Activated CD8-positive, alpha-beta memory T cell treated with anti-CD3 and anti-CD28 coated beads, Interleukin-2, amount 50 U/mL, for 1 hour (primary cell): ENCODE measurements at regions not wholly inside any gene's neighbourhood (a gene's known extent, or its start where the extent isn't known, plus 50 kb on each side); places are given as distances from the start of the nearest gene placed in this dataset.

Experiments used
- DNase-seq: peaks from one replicate; pipeline ENCODE4 v3.0.0-alpha.2; 2020; ENCODE audit errors: extremely low read depth

DNA sequence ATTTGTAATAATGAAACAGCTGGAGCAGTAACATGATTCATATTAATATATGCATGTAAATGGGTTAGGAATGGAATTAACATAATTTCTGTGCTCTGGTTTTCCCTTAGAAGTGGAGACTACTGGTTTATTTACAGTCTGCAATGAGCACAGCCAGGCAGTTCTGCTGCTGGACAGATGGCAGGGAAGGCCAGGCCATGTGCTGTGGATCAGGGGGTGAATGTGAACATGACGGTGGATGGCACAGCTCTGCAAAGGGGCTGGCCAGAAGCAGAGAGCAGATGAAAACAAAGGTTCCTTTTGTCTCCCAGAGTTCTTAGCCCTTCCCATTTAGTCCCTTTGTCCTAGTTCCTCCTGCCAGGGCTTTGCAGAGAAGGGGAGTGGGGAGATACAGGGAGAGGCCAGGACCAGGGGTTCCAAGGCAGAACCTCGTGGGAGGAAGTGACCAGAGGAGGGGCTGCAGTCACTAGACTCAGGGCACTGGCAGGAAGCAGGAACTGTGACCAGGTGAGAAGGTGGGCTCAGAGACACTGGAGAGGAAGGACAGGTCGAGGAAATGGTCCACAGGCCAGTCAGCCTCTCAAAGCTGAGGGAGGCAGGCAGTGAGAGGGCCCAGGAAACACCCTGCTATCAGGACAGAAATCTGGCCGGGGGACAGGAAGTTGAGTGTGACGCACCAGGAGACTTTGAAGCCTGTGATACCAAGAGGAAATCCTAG, 112.9 kb upstream of the ATP8B1 start:
- DNase-seq = no peak

DNA sequence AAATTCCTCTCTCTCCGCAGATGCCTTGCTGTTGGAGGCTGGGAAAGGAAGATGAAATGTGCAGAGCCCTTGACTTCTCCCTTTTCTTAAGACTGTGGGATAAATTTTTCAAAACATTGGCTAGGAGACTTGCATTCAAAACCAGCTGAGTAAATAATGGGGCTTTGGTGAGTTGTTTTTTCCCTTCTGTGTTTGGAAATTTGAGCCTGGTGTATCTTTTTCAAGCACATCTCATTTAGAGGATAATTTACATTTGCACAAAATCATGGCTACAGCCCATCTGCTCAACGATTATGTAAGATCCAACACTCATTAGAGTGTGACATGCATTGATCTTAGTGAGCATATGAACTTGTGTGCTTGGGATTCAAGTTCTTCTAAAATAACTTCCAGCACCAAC, 112.1 kb upstream of the ATP8B1 start:
- no peak for DNase-seq

DNA sequence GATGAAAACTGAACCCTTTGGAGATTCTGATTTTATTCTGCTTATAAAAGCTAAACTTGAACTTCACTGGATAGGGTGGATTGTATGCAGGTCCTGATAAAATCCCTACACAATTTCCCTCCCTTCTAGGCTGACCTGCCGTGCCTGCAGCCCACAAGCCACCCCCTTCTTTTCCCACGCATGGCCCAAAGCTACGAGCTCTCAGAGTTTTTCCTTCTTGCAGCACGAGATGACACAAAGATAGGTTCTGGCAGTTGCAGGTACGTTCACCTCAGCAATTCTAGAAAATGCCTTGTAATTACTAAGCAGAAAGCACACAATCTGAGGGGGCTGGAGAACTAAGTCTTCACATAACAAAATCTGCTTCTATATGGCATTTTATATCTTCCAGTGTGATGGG, 110.6 kb upstream of the ATP8B1 start:
- DNase-seq = no peak

DNA sequence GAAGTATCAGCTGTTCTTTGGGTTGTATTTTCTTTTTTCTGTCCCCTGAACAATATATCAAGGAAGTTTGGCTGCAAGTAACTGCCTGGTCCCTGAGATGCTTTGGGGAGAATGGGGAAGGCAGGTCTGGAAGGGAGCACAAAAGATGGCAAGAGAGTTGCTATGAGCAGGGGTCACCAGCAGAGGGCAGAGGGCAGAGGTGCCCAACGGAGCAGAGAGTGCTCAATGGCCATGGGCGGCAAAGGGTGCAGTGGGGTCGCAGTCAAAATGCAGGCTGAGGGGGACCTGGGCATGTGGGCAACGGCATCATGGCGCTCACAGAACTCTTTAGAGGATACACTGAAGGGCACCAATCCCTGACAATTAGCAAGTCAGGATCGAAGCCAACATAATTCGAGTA, 107.7 kb upstream of the ATP8B1 start:
- DNase-seq = no peak

DNA sequence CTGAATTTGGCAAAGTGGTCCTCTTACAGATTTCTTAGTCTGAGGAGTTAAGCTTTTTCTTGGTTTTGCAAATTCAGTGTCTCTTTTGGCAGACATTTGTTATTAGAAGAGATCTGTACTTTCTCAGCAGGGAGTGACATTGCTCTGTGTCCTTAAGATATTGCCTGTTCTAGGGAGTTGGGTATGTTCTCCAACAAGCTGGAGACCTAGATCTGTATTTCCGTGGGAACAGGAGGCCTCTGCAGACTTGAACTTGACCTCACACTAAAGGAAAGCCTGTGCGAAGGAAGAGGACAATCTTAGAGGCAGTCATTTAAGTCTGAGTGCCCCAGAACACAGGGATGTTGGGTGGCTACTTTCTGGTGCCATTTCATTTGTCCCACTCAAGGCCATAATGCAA, 107.0 kb upstream of the ATP8B1 start:
- DNase-seq = no peak

DNA sequence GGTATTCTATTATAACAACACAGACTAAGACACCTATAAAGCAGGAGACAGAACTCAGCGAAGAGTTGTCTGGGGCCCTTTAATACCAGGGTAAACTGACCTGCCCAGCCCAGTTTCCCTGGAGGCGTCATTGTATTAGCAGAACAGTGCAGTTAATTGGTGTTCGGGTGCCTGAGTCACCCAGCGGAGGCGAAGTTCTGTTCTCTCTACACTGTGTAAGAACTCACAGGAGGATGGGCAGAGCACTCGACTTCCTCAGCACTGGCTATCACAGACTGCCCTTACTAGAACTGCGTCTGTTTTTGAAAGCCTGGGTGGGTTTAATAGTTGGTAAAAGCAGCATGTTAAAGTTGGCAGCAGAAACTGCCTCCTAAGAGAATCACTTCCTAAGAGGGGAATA, 106.5 kb upstream of the ATP8B1 start:
- no peak for DNase-seq

DNA sequence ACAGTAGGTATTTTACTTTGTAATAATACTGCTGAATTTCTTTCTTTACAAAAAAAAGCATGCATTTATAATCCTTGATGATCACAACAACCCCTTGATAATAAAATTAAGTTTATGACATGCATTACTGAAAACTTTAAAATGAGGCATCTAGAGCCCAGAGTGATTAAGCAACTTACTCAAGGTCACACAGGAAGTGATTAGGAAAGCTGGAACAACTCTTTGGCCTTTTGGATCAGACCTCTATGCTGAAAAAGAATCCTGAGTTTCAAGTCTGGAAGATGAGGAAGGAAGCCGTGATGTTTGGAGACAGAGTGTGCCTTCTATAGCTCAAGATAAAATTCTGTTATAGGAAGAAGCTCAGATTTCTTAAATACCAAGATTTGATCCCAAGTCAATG, 105.0 kb upstream of the ATP8B1 start:
- DNase-seq = no peak

DNA sequence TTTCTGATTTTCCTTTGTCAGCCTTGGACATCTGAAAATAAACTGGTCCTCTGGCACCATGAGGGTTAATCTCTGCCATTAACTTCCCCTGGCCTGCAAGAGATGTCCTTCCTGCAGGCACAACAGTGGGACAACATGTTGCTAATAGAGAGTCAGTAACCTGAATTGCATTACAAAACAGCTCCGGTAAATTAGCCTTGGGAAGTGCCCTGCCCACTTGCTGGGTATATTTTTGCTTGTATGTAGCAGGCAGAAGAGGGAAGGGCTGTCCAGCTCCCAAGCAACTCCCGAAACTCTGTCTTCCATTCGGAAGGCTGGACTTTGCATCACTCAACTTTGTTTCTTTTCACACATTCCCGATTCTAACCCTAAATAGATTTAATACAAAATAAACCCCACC, 104.4 kb upstream of the ATP8B1 start:
- DNase-seq = no peak

DNA sequence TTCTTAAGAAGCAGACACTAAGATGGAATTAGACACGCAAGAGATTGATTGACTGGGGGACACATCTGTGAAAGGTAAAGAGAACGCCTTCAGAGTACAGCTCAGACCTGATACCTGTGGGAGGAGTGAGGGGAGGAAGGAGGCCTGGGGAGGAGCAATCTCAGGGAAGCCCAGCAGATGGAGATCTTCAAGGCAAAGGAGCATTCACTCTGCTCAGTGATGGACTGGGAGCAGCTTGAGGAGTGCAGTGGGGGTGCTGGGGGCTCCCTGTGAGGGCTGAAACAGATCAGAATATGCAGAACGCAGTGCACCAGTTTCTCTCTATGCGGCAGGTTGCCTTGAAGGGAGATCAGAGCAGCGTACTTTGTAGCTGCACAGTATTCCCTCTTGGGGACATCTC, 103.7 kb upstream of the ATP8B1 start:
- DNase-seq = no peak

DNA sequence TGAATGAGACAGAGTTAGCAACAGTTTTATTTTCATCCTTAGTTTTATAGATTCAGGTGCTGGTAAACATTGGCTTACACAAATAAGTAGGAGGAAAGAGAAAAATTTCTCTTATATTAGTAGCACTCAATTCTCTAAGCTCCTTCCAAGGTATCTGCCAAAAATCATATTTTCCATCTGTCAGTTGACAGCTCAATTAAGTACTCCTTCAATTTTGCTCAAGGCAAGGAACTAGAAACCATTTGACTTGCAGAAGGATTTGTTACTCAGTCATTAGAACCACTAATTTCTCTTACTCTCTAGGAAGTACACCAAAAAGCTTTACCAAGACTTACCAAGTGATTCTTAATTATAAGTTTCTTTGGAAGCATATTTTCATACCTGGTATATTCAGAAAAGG, 101.4 kb upstream of the ATP8B1 start:
- no peak for DNase-seq

DNA sequence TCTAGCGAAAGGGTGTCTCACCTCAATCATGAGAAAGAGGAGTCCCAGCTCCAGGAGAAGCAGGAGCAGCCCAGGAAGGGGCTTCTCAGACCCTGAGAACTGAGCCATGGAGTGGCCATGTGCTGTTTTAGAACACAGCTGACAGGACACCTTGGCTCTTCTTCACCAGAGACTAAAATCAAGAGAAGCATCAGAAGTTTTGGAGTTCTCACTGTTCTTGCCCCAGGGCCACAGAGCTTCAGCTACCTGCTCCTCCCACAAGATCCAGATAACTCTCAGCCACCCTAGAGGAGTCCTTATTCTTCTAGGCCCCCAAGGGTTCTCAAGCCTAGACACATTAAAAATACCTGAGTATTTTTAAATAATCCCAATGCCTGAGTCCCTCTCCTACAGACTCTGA, 99.6 kb upstream of the ATP8B1 start:
- no peak for DNase-seq

DNA sequence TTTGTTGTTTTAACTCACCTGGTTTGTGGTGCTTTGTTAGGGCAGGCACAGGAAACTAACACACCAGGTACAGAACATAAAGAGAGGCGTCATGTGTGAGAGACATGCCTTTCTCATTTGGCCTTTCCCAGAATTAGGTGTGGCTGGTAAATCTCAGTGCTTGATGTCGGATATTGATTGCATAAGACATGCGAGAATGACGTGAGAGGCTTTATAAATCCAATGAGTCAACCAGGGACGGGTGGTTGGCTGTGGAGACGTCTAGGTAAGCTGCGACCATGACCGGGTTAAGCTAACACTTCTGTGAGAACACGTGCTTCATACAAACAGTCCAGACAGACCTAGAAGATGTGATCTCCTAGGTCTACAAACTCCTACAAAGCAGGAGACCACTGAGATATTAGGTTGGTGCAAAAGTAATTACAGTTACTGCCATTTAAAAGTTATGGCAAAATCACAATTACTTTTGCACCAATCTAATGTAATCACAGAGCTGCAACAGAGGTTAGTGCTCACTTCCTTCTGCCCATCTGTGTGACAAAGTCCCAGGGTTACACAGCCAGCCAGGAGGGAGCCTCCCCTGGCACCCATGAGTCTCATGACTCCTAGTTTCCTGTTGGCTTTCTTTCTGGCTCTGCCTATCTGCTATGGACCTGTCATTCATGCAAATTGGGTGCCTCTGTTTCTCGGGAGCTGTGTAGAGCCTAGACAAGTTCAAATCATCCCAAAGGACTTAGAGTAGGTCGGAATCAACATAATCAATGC, 98.9 kb upstream of the ATP8B1 start:
- DNase-seq = no peak

DNA sequence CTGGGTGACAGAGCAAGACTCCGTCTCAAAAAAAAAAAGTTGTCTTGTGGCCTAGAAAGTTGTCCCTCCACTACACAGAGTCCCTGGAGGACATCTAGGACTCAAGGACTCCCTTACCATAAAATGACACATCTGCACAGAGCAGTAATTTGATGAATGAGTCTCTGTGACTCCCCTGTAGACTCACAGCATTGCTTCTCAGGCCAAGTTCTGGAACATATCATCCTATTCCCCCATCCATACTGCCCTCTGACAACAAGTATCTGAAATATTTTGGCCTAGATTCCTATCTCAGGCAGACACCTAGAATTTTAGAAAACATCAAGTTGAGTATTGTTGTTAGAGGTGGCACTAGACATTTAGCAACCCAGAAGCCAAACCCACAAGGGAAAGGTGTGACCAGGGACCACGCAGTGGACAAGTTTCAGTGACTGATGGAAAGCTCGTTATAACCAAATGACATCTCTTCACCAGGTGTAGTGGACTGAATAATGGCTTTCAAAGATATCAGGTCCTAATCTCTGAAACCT, 97.9 kb upstream of the ATP8B1 start:
- DNase-seq = no peak

DNA sequence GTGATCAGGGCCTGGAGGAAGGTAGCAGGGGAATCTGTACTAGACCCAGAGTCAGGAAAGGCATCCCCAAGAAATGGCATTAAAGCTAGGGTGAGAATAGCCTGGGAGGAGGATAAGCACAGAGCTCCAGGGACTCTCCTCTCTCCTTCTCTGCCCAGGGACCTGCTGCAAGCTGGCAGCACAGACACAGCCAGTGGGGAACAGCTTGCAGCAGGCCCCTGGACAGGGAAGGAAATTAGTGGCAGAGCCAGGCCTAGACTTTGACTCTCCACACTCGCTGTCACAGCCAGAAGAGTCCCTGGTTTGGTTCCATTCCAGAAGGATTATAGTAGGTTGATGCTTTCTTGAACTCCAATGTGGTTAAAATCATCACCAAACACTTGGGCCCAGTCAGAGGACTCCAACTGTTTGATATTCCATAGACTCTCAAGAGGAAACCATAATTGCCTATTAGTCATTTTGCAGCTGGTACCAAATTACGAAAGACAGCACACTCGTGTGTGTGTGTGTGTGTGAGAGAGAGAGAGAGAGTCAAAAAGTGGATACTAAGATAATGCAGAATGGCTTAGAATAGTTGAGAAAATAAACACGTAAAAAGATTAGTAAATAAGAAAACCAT, 95.5 kb upstream of the ATP8B1 start:
- no peak for DNase-seq

DNA sequence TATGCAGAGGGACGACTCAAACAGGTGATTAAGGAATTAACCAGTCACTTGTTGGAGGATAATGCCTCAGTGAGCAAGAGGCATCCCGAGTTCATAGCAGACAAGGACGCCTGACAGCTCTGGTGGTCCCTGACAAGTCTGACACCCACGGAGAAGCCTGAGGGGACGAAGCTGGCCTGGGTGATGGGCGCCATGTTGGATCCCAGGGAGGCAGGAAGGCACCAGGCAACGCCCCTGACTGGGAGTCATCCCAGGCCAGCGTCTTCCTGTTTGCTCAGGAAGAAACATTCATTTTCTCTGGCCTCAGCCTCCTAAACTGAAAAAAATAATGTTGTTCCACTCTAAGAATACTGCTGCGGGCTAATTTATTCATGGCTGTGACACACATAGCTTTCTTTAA, 92.1 kb upstream of the ATP8B1 start:
- no peak for DNase-seq

DNA sequence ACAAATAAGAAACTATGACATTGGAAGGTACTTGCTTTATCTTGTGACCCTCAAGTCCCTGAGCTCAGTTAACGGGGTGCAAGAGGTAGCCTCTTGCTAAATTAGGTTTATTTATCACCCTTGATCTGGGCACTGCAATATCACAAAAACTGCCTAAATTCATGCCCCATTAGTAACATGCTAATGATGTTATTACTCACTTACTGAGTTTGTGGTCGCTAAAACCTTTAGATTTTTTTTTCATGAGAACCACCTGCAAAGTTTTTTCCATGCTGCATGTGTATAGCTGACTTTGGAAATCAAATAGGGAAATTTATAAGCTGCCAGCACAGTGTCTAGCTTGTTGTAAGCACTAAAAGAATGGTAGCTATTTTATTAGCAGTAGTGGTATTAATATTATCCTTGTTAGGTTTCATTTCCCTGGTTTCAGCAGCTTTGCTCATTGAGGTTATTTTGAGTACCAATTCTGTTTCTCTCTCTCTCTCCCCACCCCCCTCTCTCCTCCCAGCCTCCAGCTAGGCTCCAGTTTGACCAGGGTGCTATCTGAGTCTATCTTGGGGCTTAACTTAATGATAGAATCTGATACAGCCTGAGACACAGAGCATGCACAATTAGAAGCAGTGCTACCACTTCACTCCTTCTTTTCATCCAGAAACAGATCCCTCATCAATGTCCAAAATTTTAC, 88.7 kb upstream of the ATP8B1 start:
- DNase-seq = no peak

DNA sequence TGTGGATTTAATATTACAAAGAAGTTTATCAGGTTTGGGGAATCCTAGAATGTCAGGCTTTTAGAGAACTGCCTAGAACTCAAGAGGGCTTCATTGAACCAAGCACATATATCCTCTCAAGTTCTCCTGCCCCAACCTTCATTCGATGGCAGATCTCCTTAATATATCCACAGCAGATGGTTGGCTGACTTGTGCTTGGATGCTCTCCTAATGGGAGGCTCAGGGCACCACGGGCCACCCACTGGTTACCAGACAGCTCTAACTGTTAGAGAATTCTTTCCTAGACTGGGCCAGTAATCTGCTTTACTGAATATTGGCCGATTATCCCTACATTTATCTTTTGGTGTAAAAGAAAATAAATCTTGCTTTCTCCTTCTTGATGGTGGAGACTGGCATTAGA, 87.2 kb upstream of the ATP8B1 start:
- DNase-seq = no peak

DNA sequence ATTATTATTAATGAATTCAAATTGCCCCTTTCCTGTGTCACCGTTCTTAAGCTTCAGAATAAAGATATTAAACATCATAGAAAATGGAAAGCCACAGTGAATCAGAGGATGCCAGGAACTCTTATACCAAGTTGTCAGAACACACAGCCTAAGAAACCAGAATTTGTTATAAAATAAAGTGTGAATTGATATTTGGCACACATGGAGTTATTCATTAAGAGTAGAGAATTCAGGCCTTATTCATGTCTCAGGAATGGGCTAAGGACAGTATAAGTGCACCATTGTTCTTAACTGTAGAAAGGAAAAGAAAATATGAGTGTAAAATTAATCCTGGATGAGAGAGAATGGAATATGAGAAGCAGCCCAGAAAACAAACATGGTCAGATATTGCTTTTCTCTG, 86.7 kb upstream of the ATP8B1 start:
- DNase-seq = no peak

DNA sequence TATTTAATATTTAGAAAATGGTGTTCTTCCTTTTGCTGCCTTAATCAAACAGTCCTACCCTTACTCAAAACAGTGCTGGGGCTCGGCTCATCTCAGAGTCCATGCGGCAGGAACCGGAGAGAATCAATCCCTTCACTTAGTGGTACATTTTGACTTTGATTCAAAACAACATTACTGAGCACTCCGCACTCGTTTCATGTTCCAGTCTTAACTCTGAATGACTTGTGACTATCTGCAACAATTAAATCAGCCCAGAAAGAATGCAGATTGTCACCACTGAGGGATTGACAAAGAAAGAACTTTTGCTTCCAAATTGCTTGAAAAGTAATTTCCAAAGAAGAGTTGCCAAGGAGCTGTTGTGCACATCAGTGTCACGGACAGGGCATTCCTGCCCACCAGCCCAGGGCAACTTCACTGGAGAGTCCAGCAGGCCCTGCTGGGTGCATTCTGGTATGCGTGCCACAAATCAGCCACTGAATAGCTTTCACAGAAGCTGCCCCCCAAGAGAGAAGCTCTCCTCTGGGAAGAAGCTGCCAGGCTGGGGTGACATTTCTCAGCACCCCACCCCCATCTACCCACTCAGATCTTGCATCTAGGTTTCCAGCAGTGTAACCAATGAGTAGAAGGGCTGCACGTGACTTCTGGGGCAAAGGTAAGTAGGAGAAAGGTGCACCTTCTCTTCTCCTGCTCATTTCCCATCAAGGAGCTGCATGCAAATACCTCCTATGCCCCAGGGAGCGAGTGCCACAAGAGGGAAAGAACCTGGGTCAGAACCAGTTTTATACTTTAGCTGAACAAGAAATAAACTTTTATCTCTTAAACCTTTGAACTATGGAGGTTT, 84.6 kb upstream of the ATP8B1 start:
- DNase-seq = no peak

DNA sequence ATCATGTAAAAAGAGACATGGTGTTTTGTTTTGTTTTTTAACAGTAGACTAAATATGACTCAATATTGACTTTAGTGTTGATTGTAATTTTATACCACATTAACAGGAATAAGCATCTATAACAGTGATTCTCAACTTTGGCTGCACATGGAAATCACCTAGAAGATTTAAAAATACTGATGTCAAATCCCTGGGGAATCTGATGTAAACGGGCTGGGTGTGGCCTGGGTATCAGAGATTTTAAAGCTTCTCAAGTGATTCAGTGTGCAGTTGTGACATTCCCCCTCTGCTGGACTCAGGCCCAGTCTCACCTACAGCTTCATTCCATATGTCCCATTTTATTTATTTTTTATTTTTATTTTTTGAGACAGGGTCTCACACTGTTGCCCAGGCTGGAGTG, 82.8 kb upstream of the ATP8B1 start:
- no peak for DNase-seq

DNA sequence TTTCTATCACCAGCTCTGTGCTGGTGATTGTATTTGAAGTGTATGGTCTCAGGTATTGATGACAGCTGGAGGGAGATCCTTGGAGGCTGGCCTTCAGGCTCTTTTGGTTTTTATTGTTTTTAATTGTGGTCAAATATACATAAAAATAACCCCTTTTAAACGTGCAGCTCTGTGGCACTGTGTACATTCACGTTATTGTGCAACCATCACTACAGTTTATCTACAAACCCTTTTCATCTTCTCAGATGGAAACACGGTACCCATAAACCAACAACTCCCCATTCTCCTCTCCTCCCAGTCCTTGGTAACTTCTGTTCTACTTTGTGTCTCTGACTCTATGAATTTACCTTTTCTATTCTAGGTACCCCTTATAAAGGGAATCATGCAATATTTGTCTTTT, 79.3 kb upstream of the ATP8B1 start:
- DNase-seq = no peak
